AG04450 (cell line): ENCODE measurements at regions not wholly inside any gene's neighbourhood (a gene's known extent, or its start where the extent isn't known, plus 50 kb on each side); places are given as distances from the start of the nearest gene placed in this dataset.

Source experiments
- CTCF ChIA-PET: fragments of 300-600, 350-600 bp; formaldehyde crosslinking; extraction: SDS; loops from one replicate; lab custom pipeline; 2022; ENCODE audit warnings: antibody characterized with exemption, inconsistent platforms; lab: Charles Lee
- POLR2A ChIA-PET: fragments of 350-600 bp; formaldehyde crosslinking; extraction: SDS; loops from one replicate; lab custom pipeline; 2021; ENCODE audit warnings: antibody characterized with exemption, inconsistent platforms; lab: Yijun Ruan, JAX
- DNase-seq: peaks from one replicate; pipeline ENCODE4 v3.0.0-alpha.2; 2011; ENCODE audit warnings: low read depth, low spot score
- H3K27ac ChIP-seq: one replicate; pipeline ENCODE4 v1.5.1; 2012; ENCODE audit warnings: low read depth, low read length, control low read depth
- H3K27me3 ChIP-seq: one replicate; pipeline ENCODE4 v1.6.0; 2012; ENCODE audit warnings: low read length; ENCODE audit not compliant: control insufficient read depth, insufficient read depth
- H3K4me3 ChIP-seq: 2 replicates; pipeline ENCODE4 v1.5.1; 2011; ENCODE audit warnings: mild to moderate bottlenecking, low read depth, low read length, control low read depth
- H3K9me3 ChIP-seq: 2 replicates; pipeline ENCODE4 v1.5.1; 2012; ENCODE audit warnings: low read length; ENCODE audit not compliant: control insufficient read depth, insufficient read depth
- CTCF ChIP-seq: IDR thresholded peaks from 2 replicates; pipeline ENCODE4 v1.5.1; 2011; ENCODE audit warnings: low read depth, low read length, control low read depth, inconsistent platforms

- Histone ChIP-seq H3K9me3 (peaks cover 2% of the 10 kb centered on the region; the same call in 1 of the 2 replicates), H3K27ac (no peak overlapping the region), H3K27me3 (no peaks in the 10 kb centered on the region), H3K4me3 (no peak overlapping the region)
- ChIA-PET CTCF (no interaction called here), POLR2A (no interaction called here)
- TF ChIP-seq CTCF = no peak
- no peak for DNase-seq
Observed at GRCh38 chr4:23572382-23572781, 317.5 kb downstream of the PPARGC1A start.

- Histone ChIP-seq H3K9me3 (peaks cover 1% of the 10 kb centered on the region; the same call in 1 of the 2 replicates), H3K27ac (no peak overlapping the region), H3K4me3 (no peak overlapping the region), H3K27me3 (no peaks in the 10 kb centered on the region)
- ChIA-PET CTCF (no interaction called here), POLR2A (no interaction called here)
- TF ChIP-seq CTCF = no peak
- no peak for DNase-seq
Observed at GRCh38 chr4:23567338-23567737, 322.5 kb downstream of the PPARGC1A start.

GRCh38 chr4:23560748-23561147 lies 329.1 kb downstream of the PPARGC1A start:
- no peaks in the 10 kb centered on the region for H3K27me3 ChIP-seq
- H3K4me3 ChIP-seq = no peak overlapping the region
- POLR2A ChIA-PET = no interaction called here
- no peak for TF ChIP-seq CTCF
- no peak for DNase-seq
- no peak overlapping the region for H3K27ac ChIP-seq
- no peaks in the 10 kb centered on the region for H3K9me3 ChIP-seq
- CTCF ChIA-PET = no interaction called here

GRCh38 chr4:23558101-23558500 lies 331.7 kb downstream of the PPARGC1A start:
- DNase-seq = no peak
- TF ChIP-seq CTCF = no peak
- Histone ChIP-seq H3K4me3 (no peak overlapping the region), H3K27ac (no peak overlapping the region), H3K27me3 (no peaks in the 10 kb centered on the region), H3K9me3 (no peaks in the 10 kb centered on the region)
- ChIA-PET POLR2A (no interaction called here), CTCF (interaction anchor here (1.0 kb wide), 1 partner anchor 915 kb away, joined by 4 read pairs; no protein-coding TSS in a partner anchor)

GRCh38 chr4:23547601-23548000 lies 342.2 kb downstream of the PPARGC1A start:
- Histone ChIP-seq H3K27me3 (no peaks in the 10 kb centered on the region), H3K4me3 (no peak overlapping the region), H3K27ac (no peak overlapping the region), H3K9me3 (no peaks in the 10 kb centered on the region)
- DNase-seq = no peak
- ChIA-PET POLR2A (no interaction called here), CTCF (no interaction called here)
- no peak for TF ChIP-seq CTCF
